Cardiac muscle cell (in vitro differentiated cells and primary cell): ENCODE measurements at regions not wholly inside any gene's neighbourhood (a gene's known extent, or its start where the extent isn't known, plus 50 kb on each side); places are given as distances from the start of the nearest gene placed in this dataset.

Experiments used
- DNase-seq, 2 donors: peaks; one replicate each; pipeline versions ENCODE4 v3.0.0 to v3.0.0-alpha.2; 2010 to 2017; ENCODE audit warnings: low read depth in 1 of 2, low spot score in 1 of 2
- H3K27ac ChIP-seq: fragments of 200-600 bp; sonication (generic); 2 replicates; pipeline ENCODE4 v1.5.1; 2016
- H3K27me3 ChIP-seq: fragments of 200-600 bp; sonication (generic); 2 replicates; pipeline ENCODE4 v1.6.0; 2016; ENCODE audit warnings: control low read depth
- H3K36me3 ChIP-seq: fragments of 200-600 bp; sonication (generic); 2 replicates; pipeline ENCODE4 v1.5.1; 2016; ENCODE audit warnings: control low read depth
- H3K4me1 ChIP-seq: fragments of 200-600 bp; sonication (generic); 2 replicates; pipeline ENCODE4 v1.8.1; 2017; ENCODE audit warnings: low read depth, mild to moderate bottlenecking, mixed run types
- H3K4me3 ChIP-seq: fragments of 200-600 bp; sonication (generic); 2 replicates; pipeline ENCODE4 v1.5.1; 2016; ENCODE audit warnings: mild to moderate bottlenecking
- H3K9me3 ChIP-seq: fragments of 200-600 bp; sonication (generic); 2 replicates; pipeline ENCODE4 v1.5.1; 2017; ENCODE audit warnings: low read depth, mild to moderate bottlenecking, control low read depth
- TF ChIP-seq, protein P1 (sequence below): IDR thresholded peaks from 2 replicates; pipeline ENCODE4 v1.5.1; 2012; ENCODE audit warnings: low read depth, mild to moderate bottlenecking, low read length

DNA sequence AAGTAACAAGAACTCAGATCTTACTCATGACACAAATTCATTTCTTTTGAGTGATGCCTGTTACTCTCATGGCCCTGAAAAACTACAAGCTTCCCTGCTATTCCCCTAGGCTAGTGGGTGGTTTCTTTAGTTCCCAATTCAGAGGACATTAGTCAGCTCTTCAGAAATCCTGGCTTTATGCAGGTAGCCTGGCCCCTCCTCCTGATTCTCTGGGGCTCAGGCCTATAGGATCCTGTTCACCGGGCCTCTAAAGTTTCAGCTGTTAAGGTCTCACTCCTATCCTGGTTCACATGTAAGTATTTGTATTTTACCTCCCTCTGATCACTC, 87.3 kb upstream of the IRX5 start:
- TF ChIP-seq, protein P1, sequence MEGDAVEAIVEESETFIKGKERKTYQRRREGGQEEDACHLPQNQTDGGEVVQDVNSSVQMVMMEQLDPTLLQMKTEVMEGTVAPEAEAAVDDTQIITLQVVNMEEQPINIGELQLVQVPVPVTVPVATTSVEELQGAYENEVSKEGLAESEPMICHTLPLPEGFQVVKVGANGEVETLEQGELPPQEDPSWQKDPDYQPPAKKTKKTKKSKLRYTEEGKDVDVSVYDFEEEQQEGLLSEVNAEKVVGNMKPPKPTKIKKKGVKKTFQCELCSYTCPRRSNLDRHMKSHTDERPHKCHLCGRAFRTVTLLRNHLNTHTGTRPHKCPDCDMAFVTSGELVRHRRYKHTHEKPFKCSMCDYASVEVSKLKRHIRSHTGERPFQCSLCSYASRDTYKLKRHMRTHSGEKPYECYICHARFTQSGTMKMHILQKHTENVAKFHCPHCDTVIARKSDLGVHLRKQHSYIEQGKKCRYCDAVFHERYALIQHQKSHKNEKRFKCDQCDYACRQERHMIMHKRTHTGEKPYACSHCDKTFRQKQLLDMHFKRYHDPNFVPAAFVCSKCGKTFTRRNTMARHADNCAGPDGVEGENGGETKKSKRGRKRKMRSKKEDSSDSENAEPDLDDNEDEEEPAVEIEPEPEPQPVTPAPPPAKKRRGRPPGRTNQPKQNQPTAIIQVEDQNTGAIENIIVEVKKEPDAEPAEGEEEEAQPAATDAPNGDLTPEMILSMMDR, result no peak
- H3K27ac ChIP-seq, result no peak overlapping the region
- no peaks in the 10 kb centered on the region for H3K9me3 ChIP-seq
- no peaks in the 10 kb centered on the region for H3K4me1 ChIP-seq
- no peaks in the 10 kb centered on the region for H3K36me3 ChIP-seq
- no peak for DNase-seq
- H3K27me3 ChIP-seq, result no peaks in the 10 kb centered on the region
- H3K4me3 ChIP-seq, result no peak overlapping the region

DNA sequence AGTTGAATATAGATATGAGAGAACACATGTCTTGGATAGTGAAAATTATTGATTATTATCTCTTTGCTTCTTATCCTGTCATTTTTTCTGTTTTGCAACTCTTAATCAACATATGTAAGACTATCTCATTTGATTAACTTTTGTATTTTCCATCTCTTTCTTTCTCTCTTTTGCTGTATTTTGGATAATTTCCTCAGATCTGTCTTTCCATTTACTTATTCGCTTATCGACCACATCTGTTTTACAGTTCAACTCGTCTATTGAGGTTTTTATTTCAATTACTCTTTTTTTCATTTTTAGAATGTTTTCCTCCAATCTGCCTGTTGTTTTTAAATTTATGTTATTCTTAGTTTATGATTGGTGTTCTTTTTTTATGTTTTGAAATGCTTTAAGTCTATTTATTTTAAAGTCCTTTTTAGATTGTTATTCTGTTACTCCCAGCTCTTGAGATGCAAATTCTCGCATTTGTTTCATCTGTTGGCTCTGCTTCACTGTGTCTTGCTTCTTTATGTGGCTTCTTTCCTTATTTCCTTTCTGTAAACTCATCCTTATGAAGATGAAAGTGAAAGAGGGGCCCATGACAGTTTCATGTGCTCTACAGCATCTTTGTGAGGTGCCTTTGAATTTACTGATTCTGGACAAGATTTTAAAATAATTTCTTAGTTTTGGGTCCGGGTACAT, 87.8 kb upstream of the IRX5 start:
- Histone ChIP-seq H3K27me3 (no peaks in the 10 kb centered on the region), H3K4me1 (no peaks in the 10 kb centered on the region), H3K9me3 (no peaks in the 10 kb centered on the region), H3K4me3 (no peak overlapping the region), H3K36me3 (no peaks in the 10 kb centered on the region), H3K27ac (no peak overlapping the region)
- DNase-seq, result no peak
- TF ChIP-seq, protein P1, result no peak

DNA sequence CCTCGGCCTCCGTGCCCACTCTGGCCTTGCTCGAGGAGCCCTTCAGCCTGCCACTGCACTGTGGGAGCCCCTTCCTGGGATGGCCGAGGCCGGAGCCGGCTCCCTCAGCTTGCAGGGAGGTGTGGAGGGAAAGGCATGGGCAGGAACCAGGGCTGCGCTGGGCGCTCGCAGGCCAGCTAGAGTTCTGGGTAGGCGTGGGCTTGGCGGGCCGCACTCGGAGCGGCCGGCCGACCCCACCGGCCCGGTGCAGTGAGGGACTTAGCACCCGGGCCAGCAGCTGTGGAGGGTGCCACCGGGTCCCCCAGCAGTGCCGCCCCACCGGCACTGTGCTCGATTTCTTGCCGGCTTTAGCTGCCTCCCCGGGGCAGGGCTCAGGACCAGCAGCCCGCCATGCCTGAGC, 101.0 kb upstream of the IRX5 start:
- Histone ChIP-seq H3K4me1 (no peaks in the 10 kb centered on the region), H3K36me3 (no peaks in the 10 kb centered on the region), H3K9me3 (no peaks in the 10 kb centered on the region), H3K27me3 (no peaks in the 10 kb centered on the region), H3K4me3 (no peak overlapping the region), H3K27ac (no peak overlapping the region)
- DNase-seq, result no peak
- TF ChIP-seq, protein P1, result no peak

DNA sequence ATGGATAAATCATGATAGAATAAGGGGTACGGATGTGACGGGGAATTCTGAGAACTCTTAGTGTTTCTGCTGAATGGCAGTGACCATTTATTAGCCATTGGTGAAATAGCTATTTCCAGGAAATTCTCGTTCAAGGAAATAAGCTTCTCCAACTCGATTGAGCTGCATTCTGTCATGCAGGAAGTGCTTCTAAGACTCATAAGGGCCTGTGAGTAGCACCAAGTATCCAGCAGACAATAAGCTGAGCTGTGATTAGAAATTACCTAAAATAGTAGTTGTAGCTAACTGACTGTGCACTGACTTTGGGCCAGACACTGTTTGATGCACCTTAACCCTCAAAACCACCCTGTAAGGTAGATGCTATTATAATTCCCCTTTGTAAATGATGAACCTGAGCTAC, 107.8 kb upstream of the IRX5 start:
- TF ChIP-seq, protein P1, result no peak
- H3K4me3 ChIP-seq, result no peak overlapping the region
- DNase-seq, result peak in 1 of 2 donors; percentile 25
- no peaks in the 10 kb centered on the region for H3K36me3 ChIP-seq
- peak overlapping the region; percentile 18 for H3K27ac ChIP-seq
- H3K27me3 ChIP-seq, result no peaks in the 10 kb centered on the region
- H3K4me1 ChIP-seq, result peaks cover 3% of the 10 kb centered on the region
- no peaks in the 10 kb centered on the region for H3K9me3 ChIP-seq

DNA sequence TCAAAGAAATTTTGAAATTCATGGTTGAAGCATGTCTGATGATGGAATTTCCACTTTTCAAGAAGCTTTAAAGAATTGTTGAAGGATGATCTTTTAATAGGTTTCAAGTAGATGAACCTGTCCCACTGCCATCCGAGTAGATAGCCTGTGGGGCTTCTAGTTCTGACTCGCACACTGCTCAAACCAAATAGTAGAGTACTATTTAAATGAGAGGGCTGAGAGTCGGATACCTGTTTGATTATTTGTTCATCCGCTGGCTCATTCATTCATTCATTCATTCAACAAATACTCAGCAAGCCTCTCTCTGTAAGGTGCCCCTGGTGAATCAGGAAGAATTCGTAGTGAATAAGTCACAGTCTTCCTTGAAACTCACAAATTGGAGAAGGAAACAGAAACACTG, 108.2 kb upstream of the IRX5 start:
- TF ChIP-seq, protein P1, result no peak
- Histone ChIP-seq H3K9me3 (no peaks in the 10 kb centered on the region), H3K36me3 (no peaks in the 10 kb centered on the region)

More for the DNA sequence above, 108.2 kb upstream of the IRX5 start:
- Histone ChIP-seq H3K4me1 (peaks cover 7% of the 10 kb centered on the region), H3K27ac (peak overlapping the region; percentile 18), H3K4me3 (no peak overlapping the region), H3K27me3 (no peaks in the 10 kb centered on the region)
- DNase-seq, result no peak
